NCI-H748 (cell line): ENCODE measurements at regions not wholly inside any gene's neighbourhood (a gene's known extent, or its start where the extent isn't known, plus 50 kb on each side); places are given as distances from the start of the nearest gene placed in this dataset.
"Not testable (repeated sequence)": the region's sequence is repeated elsewhere in the genome, so short reads cannot be mapped to it uniquely, and the experiment has no call there.

Experiments
- DNase-seq: peaks from one replicate; lab custom pipeline; 2025; ENCODE audit not compliant: unreplicated experiment; lab: John Stamatoyannopoulos, UW

DNA sequence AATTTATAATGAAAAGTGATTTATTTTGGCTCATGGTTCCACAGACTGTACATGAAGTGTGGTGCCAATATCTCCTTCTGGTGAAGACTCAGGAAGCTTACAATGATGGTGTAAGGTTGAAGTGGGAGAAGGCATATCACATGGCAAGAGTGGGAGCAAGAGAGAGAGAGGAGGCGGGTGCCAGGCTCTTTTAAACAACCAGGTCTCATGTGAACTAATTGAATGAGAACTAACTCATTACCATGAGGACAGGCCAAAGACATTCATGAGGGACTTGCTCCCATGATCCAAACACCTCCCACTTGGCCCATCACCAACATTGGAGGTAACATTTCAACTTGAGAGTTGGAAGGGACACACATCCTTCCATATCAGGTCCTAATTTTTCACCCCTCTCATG lies 155.2 kb downstream of the SLC38A4 start:
- DNase-seq, result no peak

DNA sequence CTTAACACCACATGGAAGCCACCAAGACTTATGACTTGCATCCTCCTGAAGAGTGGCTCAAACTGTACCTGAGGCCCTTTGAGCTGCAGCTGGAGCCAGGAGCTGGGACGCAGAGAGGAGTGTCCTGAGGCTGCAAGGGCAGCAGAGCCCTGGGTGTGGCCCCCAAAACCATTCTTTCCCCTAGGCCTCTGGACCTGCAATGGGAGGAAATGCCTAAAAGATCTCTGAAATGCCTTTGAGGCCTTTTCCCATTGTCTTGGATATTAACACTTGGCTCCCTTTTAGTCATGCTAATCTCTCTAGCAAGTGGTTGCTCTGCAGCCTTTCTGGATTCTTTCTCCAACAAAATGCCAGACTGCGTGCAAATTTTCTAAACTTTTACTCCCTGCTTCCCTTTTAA lies 156.1 kb downstream of the SLC38A4 start:
- DNase-seq, result no peak

DNA sequence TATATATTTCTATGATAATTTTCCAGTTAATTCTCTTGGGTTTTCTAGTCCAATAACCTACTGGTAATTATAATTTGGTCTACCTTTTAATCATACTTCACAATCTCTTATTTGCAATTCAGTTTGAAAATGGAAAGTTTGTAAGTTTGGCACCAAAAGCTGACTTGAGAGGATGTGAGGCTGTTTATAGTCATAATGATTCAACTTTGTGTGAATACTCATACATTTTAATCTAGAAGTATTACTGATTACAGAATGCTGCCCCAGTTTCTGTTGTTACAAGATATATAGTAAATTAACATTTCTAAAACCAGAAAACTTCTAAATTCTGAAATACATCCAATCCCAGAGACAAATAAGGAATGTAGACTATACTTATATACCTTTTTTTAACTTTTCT lies 158.2 kb downstream of the SLC38A4 start:
- DNase-seq, result no peak

DNA sequence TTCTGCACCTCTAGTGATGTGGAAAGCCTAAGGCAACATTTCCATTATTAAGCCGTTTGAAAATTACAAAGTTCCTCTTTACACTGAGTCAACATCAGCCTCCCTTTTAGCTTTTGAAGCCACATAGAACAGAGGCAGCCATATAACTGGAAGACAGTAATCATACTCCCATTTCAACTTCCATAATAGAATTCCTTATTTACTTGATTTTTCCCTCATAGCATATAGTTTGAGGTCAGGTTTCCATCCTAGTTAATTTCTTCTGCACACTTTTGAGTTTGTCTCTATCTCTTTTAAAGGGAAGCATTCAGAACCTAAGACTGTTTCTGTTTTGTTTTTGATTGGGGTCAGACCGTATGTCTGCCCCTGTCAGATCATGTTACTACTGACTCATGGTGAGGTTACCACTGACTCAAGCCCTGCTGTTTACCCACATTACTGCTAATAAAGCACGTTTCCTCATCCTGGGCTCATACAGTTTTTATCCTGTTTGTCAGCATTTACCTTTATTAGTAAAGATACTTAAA lies 161.0 kb downstream of the SLC38A4 start:
- peak; percentile 44 for DNase-seq

DNA sequence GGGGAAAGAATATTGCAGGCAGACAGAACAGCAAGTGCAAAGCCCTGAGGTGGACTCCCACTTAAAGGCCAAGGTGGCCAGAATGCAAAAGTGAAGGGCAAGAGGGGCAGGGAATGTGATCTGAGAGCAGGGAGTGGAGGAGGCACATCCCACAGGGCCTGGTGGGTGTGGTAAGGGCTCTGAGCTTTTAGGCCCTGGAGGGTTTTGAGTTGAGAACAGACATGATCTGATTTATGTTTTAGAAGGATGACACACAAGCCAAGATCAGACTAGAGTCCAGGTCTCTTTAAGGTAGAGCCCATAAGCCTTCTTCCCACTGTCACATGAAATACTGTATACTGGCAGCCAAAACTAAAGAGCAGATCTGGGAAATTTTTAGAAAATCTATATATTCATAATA lies 162.5 kb downstream of the SLC38A4 start:
- DNase-seq, result no peak

DNA sequence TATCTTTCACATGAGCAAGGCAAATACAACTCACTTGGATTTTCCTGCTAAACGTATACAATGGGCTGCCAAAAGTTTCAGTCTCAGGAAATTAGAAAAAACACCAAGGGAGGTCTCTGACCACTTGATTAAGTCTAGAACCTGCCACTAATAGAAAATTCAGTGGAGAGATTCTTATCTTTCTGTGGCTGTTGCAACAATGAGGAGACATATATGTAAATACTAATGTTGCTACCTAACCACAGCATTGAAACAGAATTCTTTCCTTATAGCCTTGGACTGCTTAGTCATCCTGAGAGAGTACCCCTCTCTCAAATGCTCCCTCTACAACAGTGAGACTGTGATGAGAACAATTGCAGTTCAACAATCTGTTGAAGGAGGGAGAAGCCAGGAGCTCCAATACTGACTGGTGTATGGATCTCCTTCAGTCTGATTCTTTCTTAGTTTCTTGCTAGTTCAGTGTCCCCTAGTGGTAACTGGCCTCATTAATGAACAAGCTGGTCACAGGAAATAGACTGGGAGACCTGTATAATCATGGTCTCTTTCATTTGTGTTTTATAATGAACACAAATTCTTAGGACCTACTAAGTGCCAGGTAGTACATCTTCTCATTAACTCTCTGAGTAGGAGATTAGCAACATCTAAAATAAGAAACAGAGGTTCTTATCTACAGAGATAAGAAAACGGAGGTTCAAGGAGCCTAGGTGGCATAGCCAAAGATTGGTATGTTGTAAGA lies 164.5 kb downstream of the SLC38A4 start:
- peak; percentile 58 for DNase-seq

DNA sequence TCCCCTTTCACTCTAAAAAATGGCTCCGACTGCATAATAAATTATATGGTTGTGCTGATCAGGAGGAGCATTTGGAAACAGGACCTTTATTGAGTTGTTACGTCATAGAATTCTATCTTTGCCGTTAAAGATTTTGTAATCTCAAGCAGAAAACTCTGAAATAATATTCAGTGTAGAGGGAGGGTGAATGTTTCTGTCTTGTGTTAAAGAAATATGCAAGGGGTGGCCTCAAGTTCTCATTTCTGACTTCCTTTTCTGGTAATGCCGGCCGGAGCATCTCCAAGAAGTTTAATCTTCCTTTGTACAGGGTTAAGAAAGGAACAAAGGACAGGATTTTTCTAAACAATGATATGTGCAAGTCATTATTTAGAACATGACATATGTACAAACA lies 165.1 kb downstream of the SLC38A4 start:
- DNase-seq, result no peak

DNA sequence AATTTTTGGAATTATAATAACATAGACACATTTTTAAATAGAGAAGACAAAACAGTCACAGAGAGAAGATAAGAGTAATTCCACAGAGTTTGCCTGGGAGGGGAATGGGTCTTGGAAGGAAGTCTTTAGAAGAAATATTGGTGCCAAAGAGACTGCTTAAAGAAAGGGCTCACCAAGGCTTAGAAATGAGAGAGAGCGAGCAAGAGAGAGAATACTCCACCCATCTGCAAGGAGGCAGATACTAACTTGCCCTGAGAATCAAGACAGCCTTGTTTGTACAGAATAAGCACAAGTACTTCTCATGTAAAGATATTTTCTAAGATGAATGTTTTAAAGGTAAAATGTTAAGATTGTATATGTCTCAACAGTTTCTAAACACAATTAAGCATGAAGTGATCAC lies 165.5 kb downstream of the SLC38A4 start:
- DNase-seq, result no peak

DNA sequence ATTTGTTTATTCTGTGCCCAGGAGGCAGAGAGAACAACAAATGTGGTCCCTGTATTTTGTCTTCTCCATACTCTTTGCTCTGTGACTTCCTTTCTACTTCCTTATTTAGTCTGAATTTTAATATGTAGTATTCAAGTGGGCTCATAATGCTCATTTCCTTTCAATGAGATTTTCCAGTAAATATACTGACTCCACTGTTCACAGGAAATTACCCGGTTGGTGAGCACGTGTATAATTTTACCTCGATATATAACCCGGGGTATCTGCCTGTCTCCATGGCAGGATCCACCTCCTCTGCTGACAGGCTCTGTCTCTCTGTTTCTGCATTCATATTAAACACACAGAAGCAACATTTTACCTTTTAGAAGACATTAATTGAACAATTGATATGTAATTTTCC lies 166.0 kb downstream of the SLC38A4 start:
- no peak for DNase-seq

DNA sequence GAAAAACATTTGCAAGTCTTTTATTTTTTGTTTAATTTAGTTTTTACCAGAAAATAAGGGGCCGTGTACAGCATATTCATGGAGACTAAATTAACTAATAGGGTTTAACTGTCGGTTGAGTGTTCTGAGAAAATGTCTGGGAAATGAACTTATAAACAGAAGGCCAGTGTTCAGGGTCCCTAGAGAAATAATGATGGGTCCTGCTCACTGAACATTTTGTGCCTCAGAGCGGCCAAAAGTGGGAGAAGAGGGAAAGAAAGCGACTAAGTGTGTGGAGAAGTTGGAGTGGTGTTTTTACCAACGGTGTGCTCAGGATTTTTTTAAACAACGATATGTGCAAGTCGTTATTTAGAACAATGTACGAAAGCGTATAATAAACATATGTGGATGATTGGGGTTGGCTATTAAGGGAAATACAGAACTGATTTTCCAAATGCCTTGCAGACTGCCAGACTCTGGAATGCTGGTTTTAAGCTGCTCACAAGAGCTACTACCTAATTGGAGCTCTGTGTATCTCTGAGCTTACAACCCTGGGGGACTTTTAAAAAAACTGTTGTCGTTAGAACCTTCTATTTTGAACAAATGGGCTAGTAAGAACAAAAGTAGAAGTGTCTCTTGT lies 166.7 kb downstream of the SLC38A4 start:
- no peak for DNase-seq

DNA sequence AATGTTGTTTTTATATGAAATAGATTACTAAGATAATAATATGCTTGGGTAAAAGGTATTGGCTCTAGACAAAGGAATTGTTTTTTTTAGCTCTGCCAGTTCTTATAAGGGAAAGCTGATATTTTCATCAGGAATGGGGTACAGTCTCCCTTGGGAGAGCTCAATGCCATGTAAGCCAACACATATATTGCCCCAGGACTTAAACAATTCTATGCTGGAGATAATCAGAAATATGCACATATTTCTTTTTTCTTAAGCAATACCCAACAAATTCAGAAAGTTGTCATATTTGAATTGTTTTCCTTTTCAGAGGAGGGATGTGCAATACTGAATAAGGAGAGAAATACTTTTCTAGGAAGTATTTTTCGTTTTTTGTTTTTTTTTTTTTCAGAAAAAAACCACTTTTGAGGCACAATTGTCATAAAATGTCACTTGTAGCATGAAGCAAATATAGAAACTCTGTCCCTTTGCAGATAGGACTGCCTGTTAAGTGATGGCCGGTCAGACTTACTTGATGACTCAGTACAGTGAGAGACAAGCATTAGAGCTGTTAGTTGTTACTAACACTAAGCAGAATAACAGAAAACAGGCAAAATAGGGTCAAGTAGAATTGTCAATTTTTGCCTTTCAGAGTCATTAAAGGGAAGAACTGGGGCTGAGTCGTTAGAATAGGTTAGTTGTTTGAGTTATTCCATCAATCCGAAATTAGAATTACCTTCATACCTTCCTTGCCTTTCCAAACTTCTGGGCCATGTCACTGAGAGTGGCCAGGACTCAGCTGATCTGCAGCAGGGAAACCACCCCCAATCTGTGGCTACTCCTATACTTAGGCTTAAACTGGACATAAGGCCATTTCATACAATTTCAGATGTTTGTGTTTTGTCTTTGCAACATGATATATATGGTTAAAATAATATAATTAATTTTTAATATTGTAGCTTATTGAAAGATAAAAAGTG lies 168.1 kb downstream of the SLC38A4 start:
- DNase-seq, result no peak

DNA sequence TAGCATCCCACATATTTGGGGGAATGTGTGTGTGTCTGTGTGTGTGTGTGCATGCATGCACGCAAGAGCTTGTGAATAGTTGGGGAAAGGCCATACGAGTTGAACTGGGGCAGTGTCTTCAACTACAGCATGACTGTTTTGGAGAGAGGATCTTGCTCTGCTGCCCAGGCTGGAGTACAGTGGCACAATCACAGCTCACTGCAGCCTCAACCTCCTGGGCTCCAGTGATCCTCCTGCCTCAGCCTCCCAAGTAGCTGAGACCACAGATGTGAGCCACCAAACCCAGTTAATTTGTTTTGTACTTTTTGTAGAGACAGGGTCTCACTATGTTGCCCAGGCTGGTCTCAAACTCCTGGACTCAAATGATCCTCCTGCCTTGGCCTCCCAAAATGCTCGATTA lies 169.8 kb downstream of the SLC38A4 start:
- not testable (repeated sequence) for DNase-seq

DNA sequence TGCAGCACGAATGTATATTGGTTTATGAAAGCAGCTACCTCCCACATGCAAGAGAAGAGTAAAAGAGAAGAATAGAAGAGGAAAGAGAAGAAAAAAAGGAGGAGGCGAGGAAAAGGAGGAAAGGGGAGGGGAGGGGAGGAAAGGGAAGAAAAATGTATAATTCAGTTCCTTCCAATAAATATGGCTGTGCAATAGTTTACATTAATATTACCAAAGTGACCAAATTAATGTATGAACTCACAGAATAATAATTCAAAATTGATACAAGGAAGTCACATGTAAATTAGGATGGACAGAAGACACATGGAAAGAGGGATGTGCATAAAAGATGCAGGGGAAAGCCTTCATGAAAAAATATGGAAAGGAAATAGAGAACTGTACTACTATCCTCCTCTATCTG lies 172.5 kb downstream of the SLC38A4 start:
- DNase-seq, result no peak

DNA sequence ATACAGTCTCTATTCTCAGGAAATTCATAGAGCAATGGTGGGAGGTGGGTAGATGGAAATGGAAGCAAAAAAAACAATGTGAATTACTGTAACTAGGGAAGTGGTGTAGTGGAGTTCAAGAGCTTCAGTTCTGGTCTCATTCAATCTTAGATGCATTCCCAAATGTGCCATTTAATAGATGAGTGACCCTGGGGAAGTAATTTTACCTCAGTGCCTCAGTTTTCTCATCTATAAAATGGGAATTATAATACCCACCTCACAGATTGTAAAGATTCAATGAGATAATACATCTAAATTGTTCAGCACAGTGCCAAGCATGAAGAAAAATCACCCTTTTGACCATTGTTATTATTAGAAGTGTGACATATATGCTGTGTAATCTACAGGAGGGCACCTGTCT lies 173.1 kb downstream of the SLC38A4 start:
- no peak for DNase-seq

DNA sequence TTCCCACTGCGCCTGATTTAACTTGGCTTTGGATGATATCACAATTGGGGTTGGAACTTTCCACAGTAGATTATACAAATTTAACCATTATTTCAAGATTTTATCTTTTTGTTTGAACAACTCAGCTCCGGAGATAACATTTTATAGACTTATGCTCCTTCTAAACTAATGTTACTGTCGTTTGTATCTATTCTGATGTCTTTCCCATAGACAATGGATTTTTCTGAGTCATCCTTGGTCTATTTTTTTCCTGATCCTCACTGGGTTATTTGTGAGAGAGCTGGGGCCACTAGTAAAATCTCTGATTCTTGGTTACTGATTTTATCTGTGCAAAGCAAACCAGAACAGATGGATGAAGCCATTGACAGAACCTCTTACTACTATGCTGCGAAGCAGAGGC lies 175.1 kb downstream of the SLC38A4 start:
- no peak for DNase-seq

DNA sequence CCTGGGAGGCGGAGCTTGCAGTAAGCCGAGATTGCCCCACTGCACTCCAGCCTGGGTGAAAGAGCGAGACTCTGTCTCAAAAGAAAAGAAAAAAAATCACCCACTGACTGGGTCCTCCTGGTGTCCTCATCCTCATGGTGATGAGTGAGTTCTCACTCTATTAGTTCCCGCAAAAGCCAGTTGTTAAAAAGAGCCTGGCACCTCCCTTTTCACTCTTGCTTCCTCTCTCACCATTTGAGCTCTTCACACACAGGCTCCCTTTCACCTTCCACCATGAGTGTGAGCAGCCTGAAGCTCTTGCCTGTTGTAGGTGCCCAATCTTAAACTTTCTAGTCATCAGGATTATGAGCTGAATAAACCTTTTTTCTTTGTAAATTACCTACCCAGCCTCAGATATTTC lies 176.4 kb downstream of the SLC38A4 start:
- no peak for DNase-seq

DNA sequence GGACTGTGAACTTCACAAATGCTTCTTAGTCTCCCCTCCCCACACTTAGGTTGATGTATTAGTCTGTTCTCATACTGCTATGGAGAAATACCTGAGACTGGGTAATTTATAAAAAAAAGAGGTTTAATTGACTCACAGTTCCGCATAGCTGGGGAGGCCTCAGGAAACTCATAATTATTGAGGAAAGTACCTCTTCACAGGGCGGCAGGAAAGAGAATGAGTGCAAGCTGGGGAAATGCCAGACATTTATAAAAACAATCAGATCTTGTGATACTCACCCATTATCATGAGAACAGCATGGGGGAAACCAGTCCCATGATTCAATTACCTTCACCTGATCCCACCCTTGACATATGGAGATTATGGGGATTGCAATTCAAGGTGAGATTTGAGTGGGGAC lies 178.8 kb downstream of the SLC38A4 start:
- no peak for DNase-seq

DNA sequence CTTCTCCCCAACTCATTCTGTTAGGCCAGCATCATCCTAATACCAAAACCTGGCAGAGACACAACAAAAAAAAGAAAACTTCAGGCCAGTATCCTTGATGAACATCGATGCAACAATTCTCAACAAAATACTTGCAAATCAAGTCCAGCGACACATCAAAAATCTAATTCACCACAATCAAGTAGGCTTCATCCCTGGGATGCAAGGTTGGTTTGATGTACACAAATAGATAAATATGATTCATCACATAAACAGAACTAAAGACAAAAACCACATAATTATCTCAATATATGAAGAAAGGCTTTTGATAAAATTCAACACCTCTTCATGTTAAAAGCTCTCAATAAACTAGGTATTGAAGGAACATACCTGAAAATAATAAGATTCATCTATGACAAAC lies 184.1 kb downstream of the SLC38A4 start:
- DNase-seq, result not testable (repeated sequence)

DNA sequence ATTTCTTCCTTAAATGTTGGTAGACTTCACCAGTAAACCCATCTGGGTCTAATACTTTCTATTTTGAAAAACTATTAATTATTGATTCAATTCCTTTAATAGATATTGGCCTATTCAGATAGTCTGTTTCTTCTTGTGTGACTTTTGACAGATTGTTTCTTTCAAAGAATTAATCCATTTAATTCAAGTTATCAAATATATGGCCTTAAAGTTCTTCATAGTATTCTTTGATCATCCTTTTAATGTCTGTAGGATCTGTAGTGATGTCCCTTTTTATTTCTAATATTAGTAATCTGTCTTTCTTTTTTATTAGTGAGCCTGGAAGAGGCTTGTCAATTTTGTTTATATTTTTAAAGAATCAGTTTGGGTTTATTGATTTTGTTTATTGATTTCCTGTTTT lies 190.0 kb downstream of the SLC38A4 start:
- no peak for DNase-seq

DNA sequence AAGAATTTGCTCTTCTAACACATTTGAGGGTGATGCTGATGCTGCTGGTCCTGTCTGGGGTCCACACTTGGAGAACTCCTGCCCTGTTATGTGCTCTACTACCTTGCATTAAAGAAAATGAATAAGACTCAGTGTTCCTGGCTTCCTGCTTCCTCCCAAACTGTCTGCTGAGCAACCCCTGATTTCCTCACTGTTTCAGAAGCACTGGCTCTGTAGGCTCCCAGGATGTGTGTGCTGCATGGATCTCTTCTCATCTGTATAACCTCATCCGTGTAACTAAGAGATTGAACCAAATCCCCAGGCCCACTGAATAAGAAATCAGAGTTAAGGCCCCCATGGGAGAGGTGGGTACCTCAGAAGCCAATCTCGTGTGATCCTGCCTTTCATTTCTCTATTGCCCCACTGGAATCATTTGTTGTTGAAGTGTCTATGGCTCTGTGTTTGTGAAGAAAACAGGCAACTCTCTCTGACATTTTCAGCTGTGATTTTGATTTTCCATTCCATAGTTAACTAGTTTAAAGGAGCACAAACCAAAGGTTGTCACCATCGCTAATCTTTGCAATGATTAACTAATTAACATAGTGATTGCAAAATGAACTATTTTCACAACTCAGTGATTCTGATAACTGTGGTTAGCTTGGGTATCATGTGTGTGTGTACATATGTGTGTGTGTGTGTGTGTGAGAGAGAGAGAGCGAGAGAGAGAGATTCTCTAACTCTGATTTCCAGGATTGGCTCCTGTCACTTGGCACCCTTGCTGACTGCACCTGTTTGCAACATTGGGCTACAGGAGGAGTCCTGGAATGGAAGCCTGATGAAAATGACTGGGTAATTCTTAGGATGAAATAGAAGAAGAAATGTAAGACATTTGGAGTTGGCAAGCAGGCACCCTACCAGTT lies 196.2 kb downstream of the SLC38A4 start:
- DNase-seq, result no peak

DNA sequence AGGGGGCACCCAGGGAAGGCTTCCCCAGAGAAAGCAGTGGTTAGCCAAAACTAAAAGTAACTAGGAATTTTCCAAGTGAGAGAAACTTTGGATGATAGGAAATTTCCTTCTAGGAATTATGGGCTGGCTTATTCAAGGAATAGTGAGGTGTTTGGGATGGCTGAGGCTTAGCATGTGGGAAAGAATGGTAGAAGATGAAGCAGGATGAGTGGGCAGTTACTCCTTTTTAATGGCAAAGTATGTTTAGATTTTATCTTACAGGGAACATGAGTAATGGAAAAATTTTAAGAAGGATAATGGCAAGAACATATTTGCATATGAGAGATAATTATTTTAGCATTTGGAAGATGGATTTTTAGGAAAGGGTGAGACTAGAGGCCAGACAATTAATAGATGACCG lies 197.6 kb downstream of the SLC38A4 start:
- no peak for DNase-seq
